Right lobe of liver (tissue), 4 donors: ENCODE measurements at regions not wholly inside any gene's neighbourhood (a gene's known extent, or its start where the extent isn't known, plus 50 kb on each side); places are given as distances from the start of the nearest gene placed in this dataset.

Experiments used
- POLR2A ChIP-seq: fragments of 450-650 bp; IDR thresholded peaks from one replicate; pipeline ENCODE4 v1.6.1; 2017; ENCODE audit warnings: antibody characterized with exemption, mild to moderate bottlenecking
- TF ChIP-seq, protein P1 (sequence below), 4 donors: fragments of 200-600 bp in 3 of 4; fragments of 450-650 bp in 1 of 4; IDR thresholded peaks; one replicate each; pipeline versions ENCODE4 v1.5.1 to v1.8.0; 2016 to 2022; ENCODE audit warnings: antibody characterized with exemption in 4 of 4, mild to moderate bottlenecking in 2 of 4
- donor health status: DM: no; HTN: no; CAD: no.
- donor health status: DM: no; HTN: no; CAD: no.
- donor health status: DM: no; HTN: yes; CAD: no.

DNA sequence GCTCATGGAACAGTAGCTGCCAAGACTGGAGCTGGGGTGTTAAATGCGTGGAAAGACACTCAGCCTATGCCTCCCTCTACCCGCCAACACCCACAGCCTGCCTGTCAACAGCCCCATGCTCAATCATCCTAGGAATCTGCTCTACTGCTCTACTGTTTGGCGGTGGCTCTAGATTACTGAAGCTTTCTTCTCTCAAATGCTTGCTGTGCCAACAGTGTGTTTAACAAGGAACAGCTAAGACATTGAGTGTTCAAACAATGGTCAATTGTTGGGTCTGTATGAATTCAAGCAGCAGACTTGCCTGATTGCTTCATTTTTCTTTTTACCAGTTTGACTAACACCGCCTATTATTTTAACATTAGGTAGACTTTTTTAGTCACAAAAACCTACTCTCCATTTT, 258.6 kb downstream of the SOD2 start:
- no peak for TF ChIP-seq POLR2A
- TF ChIP-seq, protein P1, sequence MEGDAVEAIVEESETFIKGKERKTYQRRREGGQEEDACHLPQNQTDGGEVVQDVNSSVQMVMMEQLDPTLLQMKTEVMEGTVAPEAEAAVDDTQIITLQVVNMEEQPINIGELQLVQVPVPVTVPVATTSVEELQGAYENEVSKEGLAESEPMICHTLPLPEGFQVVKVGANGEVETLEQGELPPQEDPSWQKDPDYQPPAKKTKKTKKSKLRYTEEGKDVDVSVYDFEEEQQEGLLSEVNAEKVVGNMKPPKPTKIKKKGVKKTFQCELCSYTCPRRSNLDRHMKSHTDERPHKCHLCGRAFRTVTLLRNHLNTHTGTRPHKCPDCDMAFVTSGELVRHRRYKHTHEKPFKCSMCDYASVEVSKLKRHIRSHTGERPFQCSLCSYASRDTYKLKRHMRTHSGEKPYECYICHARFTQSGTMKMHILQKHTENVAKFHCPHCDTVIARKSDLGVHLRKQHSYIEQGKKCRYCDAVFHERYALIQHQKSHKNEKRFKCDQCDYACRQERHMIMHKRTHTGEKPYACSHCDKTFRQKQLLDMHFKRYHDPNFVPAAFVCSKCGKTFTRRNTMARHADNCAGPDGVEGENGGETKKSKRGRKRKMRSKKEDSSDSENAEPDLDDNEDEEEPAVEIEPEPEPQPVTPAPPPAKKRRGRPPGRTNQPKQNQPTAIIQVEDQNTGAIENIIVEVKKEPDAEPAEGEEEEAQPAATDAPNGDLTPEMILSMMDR (IDR thresholded peaks at IDR 0.05): no peak
